ENCODE measurements at regions not wholly inside any gene's neighbourhood (a gene's known extent, or its start where the extent isn't known, plus 50 kb on each side); places are given as distances from the start of the nearest gene placed in this dataset.
"Not testable (repeated sequence)": the region's sequence is repeated elsewhere in the genome, so short reads cannot be mapped to it uniquely, and the experiment has no call there.

- H3K27ac Mint-ChIP-seq = no peak overlapping the region
- no peak overlapping the region for H3K4me3 Mint-ChIP-seq
- ATAC-seq (replicated peaks) = no peak
- no peaks in the 10 kb centered on the region for H3K27me3 Mint-ChIP-seq
- no peak for DNase-seq
- no peaks in the 10 kb centered on the region for H3K36me3 Mint-ChIP-seq (ENCODE audit: insufficient read depth)
- H3K4me1 Mint-ChIP-seq (ENCODE audit: low read depth in 2 of 2) = peaks cover 0 to 1% of the 10 kb centered on the region in 2 donors
- no peaks in the 10 kb centered on the region for H3K9me3 Mint-ChIP-seq
These were observed 79.2 kb upstream of the TGFBR2 start for GRCh38 chr3:30527186-30527585.

GRCh38 chr3:30527720-30528119 lies 78.7 kb upstream of the TGFBR2 start:
- H3K9me3 Mint-ChIP-seq = no peaks in the 10 kb centered on the region
- no peaks in the 10 kb centered on the region for H3K36me3 Mint-ChIP-seq (ENCODE audit: insufficient read depth)
- DNase-seq (no peak), ATAC-seq (replicated peaks) (no peak)
- no peaks in the 10 kb centered on the region for H3K27me3 Mint-ChIP-seq
- no peak overlapping the region for H3K27ac Mint-ChIP-seq
- H3K4me3 Mint-ChIP-seq = no peak overlapping the region
- peaks cover 0 to 1% of the 10 kb centered on the region in 2 donors for H3K4me1 Mint-ChIP-seq (ENCODE audit: low read depth in 2 of 2)

- Mint-ChIP-seq H3K9me3 (no peaks in the 10 kb centered on the region), H3K4me1 (ENCODE audit: low read depth in 2 of 2) (no peaks in the 10 kb centered on the region), H3K36me3 (ENCODE audit: insufficient read depth) (no peaks in the 10 kb centered on the region), H3K27me3 (no peaks in the 10 kb centered on the region), H3K4me3 (no peak overlapping the region), H3K27ac (no peak overlapping the region)
- DNase-seq (no peak), ATAC-seq (replicated peaks) (no peak)
These were observed 76.3 kb upstream of the TGFBR2 start for GRCh38 chr3:30530084-30530483.

GRCh38 chr3:30531017-30531570 lies 75.3 kb upstream of the TGFBR2 start:
- Mint-ChIP-seq H3K4me1 (ENCODE audit: low read depth in 2 of 2) (no peaks in the 10 kb centered on the region), H3K27me3 (no peaks in the 10 kb centered on the region), H3K9me3 (no peaks in the 10 kb centered on the region), H3K36me3 (ENCODE audit: insufficient read depth) (no peaks in the 10 kb centered on the region), H3K4me3 (no peak overlapping the region), H3K27ac (no peak overlapping the region)
- DNase-seq (no peak), ATAC-seq (replicated peaks) (no peak)

- no peaks in the 10 kb centered on the region for H3K36me3 Mint-ChIP-seq (ENCODE audit: insufficient read depth)
- no peak for DNase-seq
- H3K27ac Mint-ChIP-seq = no peak overlapping the region
- no peak for ATAC-seq (replicated peaks)
- no peak overlapping the region for H3K4me3 Mint-ChIP-seq
- H3K27me3 Mint-ChIP-seq = no peaks in the 10 kb centered on the region
- H3K4me1 Mint-ChIP-seq (ENCODE audit: low read depth in 2 of 2) = no peaks in the 10 kb centered on the region
- H3K9me3 Mint-ChIP-seq = no peaks in the 10 kb centered on the region
These were observed 70.9 kb upstream of the TGFBR2 start for GRCh38 chr3:30535525-30535924.

- H3K36me3 Mint-ChIP-seq (ENCODE audit: insufficient read depth) = no peaks in the 10 kb centered on the region
- DNase-seq (no peak), ATAC-seq (replicated peaks) (no peak)
- no peaks in the 10 kb centered on the region for H3K9me3 Mint-ChIP-seq
- H3K27me3 Mint-ChIP-seq = no peaks in the 10 kb centered on the region
- no peak overlapping the region for H3K4me3 Mint-ChIP-seq
- H3K4me1 Mint-ChIP-seq (ENCODE audit: low read depth in 2 of 2) = no peaks in the 10 kb centered on the region
- no peak overlapping the region for H3K27ac Mint-ChIP-seq
These were observed 67.6 kb upstream of the TGFBR2 start for GRCh38 chr3:30538791-30539190.

GRCh38 chr3:30539206-30539605 lies 67.2 kb upstream of the TGFBR2 start:
- no peaks in the 10 kb centered on the region for H3K4me1 Mint-ChIP-seq (ENCODE audit: low read depth in 2 of 2)
- no peak overlapping the region for H3K4me3 Mint-ChIP-seq
- DNase-seq (no peak), ATAC-seq (replicated peaks) (no peak)
- no peaks in the 10 kb centered on the region for H3K36me3 Mint-ChIP-seq (ENCODE audit: insufficient read depth)
- H3K27me3 Mint-ChIP-seq = no peaks in the 10 kb centered on the region
- no peaks in the 10 kb centered on the region for H3K9me3 Mint-ChIP-seq
- no peak overlapping the region for H3K27ac Mint-ChIP-seq

- ATAC-seq (replicated peaks) (no peak), DNase-seq (no peak)
- Mint-ChIP-seq H3K27ac (no peak overlapping the region), H3K36me3 (ENCODE audit: insufficient read depth) (no peaks in the 10 kb centered on the region), H3K9me3 (no peaks in the 10 kb centered on the region), H3K4me1 (ENCODE audit: low read depth in 2 of 2) (no peaks in the 10 kb centered on the region), H3K4me3 (no peak overlapping the region), H3K27me3 (no peaks in the 10 kb centered on the region)
These were observed 66.6 kb upstream of the TGFBR2 start for GRCh38 chr3:30539772-30540171.

- H3K4me1 Mint-ChIP-seq (ENCODE audit: low read depth in 2 of 2); H3K4me3 Mint-ChIP-seq; H3K27me3 Mint-ChIP-seq; H3K36me3 Mint-ChIP-seq (ENCODE audit: insufficient read depth); DNase-seq; H3K9me3 Mint-ChIP-seq; H3K27ac Mint-ChIP-seq; ATAC-seq (replicated peaks): not testable (repeated sequence)
These were observed 65.2 kb upstream of the TGFBR2 start for GRCh38 chr3:30541156-30541555.

- no peaks in the 10 kb centered on the region for H3K9me3 Mint-ChIP-seq
- no peak overlapping the region for H3K27ac Mint-ChIP-seq
- no peaks in the 10 kb centered on the region for H3K36me3 Mint-ChIP-seq (ENCODE audit: insufficient read depth)
- no peak overlapping the region for H3K4me3 Mint-ChIP-seq
- no peaks in the 10 kb centered on the region for H3K27me3 Mint-ChIP-seq
- DNase-seq (no peak), ATAC-seq (replicated peaks) (no peak)
- H3K4me1 Mint-ChIP-seq (ENCODE audit: low read depth in 2 of 2) = no peaks in the 10 kb centered on the region
These were observed 63.5 kb upstream of the TGFBR2 start for GRCh38 chr3:30542897-30543296.

- DNase-seq = no peak
- Mint-ChIP-seq H3K4me1 (ENCODE audit: low read depth in 2 of 2) (no peaks in the 10 kb centered on the region), H3K27me3 (no peaks in the 10 kb centered on the region), H3K27ac (no peak overlapping the region), H3K9me3 (no peaks in the 10 kb centered on the region), H3K4me3 (no peak overlapping the region), H3K36me3 (ENCODE audit: insufficient read depth) (no peaks in the 10 kb centered on the region)
- no peak for ATAC-seq (replicated peaks)
These were observed 61.6 kb upstream of the TGFBR2 start for GRCh38 chr3:30544812-30545211.

GRCh38 chr3:30546934-30547333 lies 59.5 kb upstream of the TGFBR2 start:
- Mint-ChIP-seq H3K27me3 (no peaks in the 10 kb centered on the region), H3K36me3 (ENCODE audit: insufficient read depth) (no peaks in the 10 kb centered on the region), H3K27ac (no peak overlapping the region), H3K4me1 (ENCODE audit: low read depth in 2 of 2) (no peaks in the 10 kb centered on the region), H3K9me3 (no peaks in the 10 kb centered on the region), H3K4me3 (no peak overlapping the region)
- DNase-seq = no peak
- ATAC-seq (replicated peaks) = no peak

- ATAC-seq (replicated peaks) = no peak
- DNase-seq = no peak
- no peak overlapping the region for H3K4me3 Mint-ChIP-seq
- H3K27ac Mint-ChIP-seq = no peak overlapping the region
- no peaks in the 10 kb centered on the region for H3K9me3 Mint-ChIP-seq
- no peaks in the 10 kb centered on the region for H3K27me3 Mint-ChIP-seq
- no peaks in the 10 kb centered on the region for H3K4me1 Mint-ChIP-seq (ENCODE audit: low read depth in 2 of 2)
- H3K36me3 Mint-ChIP-seq (ENCODE audit: insufficient read depth) = no peaks in the 10 kb centered on the region
These were observed 58.7 kb upstream of the TGFBR2 start for GRCh38 chr3:30547716-30548115.

GRCh38 chr3:30548600-30548999 lies 57.8 kb upstream of the TGFBR2 start:
- Mint-ChIP-seq H3K4me3 (no peak overlapping the region), H3K4me1 (ENCODE audit: low read depth in 2 of 2) (no peaks in the 10 kb centered on the region), H3K27ac (no peak overlapping the region), H3K27me3 (no peaks in the 10 kb centered on the region), H3K36me3 (ENCODE audit: insufficient read depth) (no peaks in the 10 kb centered on the region), H3K9me3 (no peaks in the 10 kb centered on the region)
- peak; percentile 37 for ATAC-seq (replicated peaks)
- peak in 1 of 3 experiments; percentile 1 for DNase-seq

GRCh38 chr3:30549600-30549999 lies 56.8 kb upstream of the TGFBR2 start:
- no peak for ATAC-seq (replicated peaks)
- Mint-ChIP-seq H3K27ac (no peak overlapping the region), H3K4me1 (ENCODE audit: low read depth in 2 of 2) (no peaks in the 10 kb centered on the region), H3K27me3 (no peaks in the 10 kb centered on the region), H3K36me3 (ENCODE audit: insufficient read depth) (no peaks in the 10 kb centered on the region), H3K9me3 (peaks cover 0 to 1% of the 10 kb centered on the region in 2 donors), H3K4me3 (no peak overlapping the region)
- no peak for DNase-seq
